HG03060 (cell line): ENCODE measurements at regions not wholly inside any gene's neighbourhood (a gene's known extent, or its start where the extent isn't known, plus 50 kb on each side); places are given as distances from the start of the nearest gene placed in this dataset.

Experiments
- ATAC-seq: cut with Tn5 transposase; IDR thresholded peaks from one replicate; pipeline ENCODE4 v1.9.1; 2021; ENCODE audit warnings: low read depth, moderate number of reproducible peaks; ENCODE audit not compliant: unreplicated experiment

DNA sequence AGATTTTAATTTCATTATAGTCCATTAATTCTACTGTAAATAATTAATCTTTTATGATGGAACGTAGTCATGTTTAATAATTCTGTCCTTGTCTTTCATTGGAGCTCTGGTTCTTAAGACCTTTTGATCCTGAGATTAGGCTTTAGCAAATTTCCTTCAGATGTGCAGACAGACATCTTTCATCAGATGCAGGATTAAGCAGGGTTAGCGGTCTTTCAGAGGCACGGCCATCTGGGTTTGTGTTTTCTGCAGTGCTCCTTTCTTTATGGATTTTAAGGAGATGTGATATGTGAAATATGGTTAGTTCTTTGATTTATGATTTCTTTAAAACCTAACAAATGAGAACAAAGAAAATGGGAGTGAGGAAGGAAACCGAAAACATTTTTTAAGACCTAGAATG lies 643.9 kb upstream of the SGCG start:
- ATAC-seq, result no peak

DNA sequence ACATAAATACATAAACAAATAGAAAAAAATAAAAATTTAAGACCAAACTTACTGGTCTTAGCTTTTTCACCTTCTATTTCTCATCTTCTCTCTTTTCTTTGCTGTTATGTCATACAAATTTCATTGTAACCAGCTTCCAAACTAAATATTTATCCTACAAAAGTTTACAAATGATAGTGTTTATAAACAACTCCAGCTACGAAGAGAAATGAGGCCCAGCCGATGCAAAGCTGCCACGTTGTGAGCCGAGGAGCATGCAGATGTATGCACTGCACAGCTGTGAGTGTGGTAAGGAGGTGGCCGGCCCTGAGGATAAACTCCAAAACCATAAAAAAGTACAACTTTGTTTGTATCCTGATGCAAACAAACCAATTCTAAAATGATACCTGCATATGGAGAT lies 642.4 kb upstream of the SGCG start:
- no peak for ATAC-seq

DNA sequence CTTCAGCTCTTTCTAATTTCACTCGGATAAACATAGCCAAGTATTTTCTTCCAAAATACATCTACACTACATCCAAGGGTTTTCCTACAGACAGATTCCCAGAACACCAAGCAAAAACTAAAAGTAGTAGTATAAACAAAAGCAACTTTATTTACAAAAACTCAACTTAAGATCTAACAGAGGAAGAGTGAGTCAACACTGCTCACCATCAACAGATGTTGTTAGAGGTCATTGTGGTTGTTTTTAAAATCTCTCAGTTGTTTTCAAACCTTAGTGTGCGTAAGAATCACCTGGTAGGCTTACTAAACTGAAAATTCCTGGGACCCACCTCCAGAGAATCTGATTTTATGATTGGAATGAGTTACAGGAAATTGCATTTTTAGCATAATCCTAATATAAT lies 631.7 kb upstream of the SGCG start:
- ATAC-seq, result no peak

DNA sequence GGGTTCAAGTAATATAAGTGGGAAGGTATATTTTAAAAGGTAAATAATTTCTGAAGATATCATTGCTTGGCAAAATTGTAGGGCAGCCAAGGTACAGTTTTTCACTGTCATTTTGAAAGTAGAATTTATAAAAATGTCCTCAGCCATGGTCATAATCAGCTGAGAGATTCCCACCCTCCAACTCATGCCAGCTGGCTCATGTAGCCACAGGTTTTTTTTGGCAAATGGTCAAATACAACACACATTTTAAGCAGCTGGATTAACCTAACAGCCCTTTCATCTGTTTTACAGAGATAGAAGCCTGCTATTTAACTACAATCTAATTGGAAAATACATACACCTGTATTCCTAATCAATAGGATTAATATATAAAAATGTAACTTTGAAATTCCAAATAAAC lies 619.2 kb upstream of the SGCG start:
- no peak for ATAC-seq

DNA sequence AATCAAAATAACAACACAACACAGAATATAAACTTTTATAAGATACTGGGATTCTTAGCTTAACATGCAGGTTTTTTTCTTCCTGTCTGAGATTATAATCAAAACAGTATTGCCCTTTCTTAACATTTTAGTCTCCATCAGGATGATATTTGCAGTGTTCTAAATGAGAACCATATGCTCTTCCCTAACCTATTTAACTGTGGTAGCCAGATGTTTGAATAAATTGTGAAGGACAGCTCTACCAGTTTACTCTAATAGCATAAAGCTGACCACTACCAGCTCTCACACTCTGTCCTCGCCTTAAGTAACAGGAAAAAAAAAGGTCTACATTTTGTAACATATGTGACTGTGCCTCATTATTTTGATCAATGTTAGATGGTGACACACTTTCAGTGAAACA lies 618.7 kb upstream of the SGCG start:
- no peak for ATAC-seq

DNA sequence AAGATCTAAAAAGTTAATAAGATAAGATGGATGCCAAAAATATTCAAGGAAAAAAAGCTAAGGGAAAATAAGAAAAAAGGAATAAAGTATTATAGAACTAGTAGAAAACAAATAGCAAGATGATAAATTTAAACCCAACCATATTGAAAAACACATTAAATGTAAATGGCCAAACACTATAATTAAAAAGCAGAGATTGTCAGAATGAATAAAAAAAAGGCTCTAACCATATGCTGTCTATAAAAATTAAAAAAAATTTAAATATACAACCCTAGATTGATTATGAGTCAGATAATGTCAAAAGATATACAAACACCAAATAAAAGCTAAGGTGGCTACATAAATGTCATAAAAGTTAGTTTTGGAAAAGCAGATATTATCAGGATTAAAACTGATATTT lies 617.5 kb upstream of the SGCG start:
- no peak for ATAC-seq

DNA sequence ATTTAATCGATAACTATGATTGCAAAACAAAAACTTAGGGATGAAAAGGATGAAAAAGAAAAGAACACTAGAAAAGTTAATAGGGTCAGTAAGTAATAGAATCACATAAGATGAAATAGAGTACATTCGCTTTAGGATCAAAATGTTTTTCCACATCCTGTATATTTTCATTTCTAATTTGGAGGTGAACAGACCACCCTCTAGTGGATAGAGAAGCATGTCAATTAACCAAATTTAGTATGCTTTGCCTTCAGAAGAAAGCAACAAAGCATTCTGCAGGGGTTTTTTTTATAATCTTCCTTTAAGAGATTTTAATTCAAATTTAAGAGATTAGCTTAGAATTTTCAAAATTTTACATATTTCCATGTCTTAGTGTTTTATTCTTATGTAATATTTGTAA lies 611.0 kb upstream of the SGCG start:
- ATAC-seq, result no peak

DNA sequence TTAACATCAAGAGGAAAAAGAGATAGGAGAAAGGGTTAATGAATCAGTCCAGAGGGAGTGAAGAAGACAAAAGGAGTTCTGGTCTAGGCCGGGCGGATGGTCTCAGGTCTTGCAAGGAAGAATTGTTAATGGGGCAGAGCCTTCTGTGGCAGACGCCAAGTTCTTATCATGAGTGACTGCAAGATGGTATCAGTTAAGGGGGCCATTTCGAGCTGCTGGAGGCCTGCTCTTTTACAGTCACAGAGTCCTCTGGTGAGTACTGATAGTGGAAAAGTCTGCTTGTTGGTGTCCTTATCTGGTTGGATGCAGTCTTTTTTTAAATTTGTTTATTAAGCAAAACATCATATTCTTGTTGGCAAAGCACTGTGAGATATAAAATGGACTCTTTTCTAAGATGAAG lies 590.9 kb upstream of the SGCG start:
- ATAC-seq, result no peak

DNA sequence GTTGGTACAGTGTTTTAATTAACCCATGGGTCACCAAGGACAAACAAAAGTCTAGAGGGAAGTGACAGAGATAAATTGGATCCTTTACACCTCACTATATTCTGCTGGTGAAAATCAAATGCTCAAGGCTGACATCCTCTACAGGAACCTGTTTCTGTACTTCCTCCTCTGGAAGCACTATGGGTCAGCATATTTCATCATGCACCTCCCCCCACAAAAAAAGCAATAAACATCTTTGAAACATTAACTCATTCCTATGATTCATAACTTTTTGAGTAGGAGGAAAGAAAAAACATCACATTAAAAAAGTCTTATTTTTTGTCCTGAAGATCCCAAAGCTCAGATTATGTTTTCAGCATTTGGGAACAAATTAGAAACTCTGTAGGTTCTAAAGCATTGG lies 588.3 kb upstream of the SGCG start:
- ATAC-seq, result no peak

DNA sequence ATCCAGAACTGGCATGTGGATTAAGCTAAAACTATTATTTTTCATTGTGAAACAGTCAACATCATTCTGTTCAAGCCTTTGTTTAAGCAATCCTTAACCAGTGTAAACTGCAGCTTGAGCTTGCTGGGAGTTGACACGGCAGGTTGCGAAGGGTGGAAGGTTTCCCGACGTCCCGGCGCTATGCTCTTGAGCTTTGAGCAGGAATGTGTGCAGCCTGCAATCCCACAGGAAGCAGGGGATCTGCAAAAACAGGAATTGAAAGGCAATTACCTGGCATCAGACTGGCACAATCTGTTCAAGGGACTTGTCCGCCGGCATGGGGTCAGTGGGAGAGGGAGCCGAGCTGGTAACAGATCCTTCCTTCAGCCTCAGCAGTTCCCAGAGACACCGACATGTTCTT lies 586.7 kb upstream of the SGCG start:
- ATAC-seq, result no peak

DNA sequence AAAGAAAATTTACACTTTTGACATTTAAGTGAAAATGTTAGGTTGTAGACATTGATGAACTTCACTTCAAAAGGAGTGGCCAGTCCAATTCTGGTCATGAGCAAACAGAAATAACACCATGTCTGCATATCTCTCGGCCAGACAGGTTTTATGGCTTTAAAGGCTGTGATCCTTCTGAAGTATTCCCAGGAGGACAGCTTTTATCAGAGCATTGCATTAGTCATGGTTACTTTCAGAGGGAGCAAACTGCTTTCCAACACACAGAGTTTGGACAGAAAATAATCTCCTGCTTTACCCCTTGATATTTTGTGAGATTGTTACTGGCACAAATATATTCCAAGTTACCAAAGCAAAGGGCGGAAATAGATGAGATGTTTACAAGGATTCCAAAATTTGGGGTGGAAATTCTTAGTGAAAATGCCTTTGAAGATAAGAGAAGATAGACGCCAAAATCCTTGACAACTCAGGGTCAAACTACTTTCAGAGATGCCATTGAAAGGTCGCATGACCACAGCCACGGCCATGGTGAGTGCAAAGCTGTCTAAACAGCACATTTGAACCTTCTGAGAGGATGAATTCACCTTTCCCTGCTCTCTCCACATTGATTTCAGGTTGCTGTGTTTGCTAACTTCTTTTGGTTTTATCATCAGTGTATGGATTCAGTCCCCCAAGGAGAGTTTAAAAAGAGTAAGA lies 584.5 kb upstream of the SGCG start:
- no peak for ATAC-seq

DNA sequence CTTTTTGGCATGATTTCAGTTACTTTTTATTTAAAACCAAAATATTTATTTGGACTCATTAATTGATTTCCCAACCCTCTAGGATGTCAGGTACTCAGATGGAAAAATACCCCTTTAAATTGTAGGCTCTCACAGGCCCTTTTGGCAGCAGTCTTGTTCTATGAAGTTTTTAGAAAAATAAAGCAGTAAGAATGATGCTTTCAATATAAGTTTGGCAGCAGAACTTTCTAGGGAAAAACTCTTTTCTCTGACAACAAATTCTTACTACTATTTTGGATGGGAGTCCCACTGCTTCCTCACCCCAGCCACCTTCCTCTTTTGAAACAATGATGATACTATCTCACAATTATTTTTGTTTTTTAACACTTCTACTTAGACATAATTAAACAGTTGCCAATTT lies 581.6 kb upstream of the SGCG start:
- ATAC-seq, result no peak

DNA sequence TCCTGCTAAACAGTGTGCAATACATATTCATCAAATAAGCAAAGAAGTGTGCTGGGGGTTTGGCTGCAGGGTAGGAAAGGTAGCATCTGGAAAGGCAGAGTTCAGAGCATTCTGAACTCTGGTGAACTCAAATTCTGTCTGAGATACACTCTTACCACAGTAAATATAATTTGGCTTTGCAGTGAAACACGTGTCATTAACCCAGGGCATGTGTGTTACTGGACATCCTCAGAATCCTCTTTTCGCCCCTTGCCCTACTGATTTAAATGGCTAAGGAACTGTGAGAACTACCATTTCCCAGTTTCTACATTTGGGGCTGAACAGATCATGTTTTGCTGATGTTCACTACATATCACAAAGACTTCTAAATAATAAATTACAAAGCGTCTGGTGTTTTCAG lies 562.8 kb upstream of the SGCG start:
- ATAC-seq, result no peak

DNA sequence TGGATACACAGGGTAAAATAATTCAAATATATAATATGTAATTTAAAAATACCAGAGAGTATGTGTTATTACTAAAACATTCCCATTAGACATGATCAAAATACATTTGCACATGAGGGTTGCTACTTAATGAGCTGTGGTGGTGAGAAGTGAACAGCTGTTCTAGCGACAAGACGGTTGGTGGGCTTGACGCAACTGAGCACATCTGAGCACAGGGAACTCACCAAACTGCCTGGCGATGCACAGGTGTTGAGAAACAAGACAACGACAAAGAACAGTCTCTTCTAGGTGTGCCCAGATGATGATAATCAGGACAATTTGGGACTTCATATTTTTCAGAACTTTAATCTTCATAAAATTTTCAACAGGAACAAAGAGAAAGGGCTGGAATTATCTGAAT lies 555.1 kb upstream of the SGCG start:
- ATAC-seq, result no peak

DNA sequence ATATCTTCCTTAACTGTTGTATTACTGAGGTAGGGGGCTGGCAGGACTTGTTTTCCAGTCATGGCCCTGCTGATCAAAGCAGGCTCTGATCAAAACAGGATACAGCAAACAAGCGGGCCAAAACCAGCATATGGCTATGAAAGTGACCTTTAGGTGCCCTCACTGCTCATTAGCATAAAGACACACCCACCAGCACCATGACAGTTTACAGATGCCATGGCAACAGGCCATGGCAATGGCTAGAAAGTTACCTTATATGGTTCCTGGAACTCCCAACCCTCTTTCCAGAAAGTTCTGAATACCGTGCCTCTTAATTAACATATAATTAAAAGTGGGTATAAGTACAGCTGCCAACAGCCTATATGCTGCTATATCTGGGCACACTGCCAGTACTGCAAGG lies 551.4 kb upstream of the SGCG start:
- ATAC-seq, result no peak

DNA sequence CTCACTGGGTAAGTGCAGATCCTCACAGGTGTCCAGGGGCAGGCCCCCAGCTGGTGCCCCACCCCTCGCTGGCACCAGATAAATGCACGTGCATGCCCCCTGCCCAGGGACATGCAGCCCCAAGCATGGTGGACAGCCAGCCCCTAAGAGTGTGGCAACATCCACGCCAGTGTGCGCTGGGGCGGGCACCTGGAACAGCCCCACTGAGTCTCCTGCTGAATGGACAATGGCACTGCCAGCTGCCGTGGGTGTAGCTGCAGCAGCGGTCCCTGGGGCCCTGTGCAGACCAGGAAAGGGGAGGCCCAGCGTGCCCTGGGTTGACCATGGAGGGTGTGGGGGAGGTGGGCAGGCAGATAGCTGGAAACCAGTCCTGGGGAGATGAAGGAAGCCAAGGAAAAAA lies 538.7 kb upstream of the SGCG start:
- no peak for ATAC-seq

DNA sequence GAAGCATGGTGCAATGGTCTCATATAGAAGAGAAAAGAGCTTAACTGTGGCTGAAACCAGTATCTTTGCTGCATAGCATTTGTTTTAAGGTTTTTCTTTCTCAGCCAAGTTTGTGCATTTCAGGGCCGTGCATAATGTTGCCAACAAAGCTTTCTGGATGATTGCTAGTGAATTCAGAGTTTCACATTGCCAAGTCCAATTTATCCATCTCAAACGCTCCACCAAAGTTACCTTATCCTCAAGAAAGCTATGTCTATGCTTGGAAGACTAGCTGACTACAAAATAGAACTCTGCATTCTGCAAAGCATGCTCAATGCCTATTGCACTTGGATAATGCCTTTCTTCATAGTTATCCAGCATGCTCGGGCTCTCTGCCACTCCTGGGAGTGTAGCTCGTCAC lies 535.8 kb upstream of the SGCG start:
- no peak for ATAC-seq

DNA sequence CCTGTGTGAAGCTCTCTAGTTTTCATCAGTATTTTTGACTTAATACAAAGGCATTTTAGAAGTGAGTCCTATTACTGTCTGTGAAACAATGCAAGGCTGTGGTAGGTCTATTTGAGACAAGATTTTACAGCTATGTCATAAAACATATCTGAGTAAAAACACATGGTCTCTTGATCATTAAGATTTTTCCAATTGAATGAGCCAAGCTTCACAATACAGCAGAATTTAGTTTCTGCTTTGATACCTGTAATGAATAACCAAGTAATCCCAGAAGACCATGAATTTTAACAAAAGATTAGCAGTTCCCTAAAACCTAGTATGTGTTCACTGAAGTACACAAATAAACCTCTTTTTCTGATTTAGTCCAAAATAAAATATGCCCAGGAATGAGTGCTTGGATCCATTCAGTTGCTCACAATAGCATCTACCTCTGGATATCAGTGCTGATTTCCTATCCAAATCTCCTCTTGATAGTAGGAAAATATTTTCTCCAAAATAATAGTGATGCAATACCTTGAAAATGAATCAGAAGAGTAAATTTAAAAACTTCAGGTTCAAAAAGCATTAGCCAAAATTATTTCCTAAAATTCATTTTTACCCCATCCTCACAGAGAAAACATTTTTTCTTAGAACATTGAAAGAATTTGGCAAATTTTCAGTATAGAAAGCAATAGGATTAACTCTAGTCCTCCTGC lies 533.5 kb upstream of the SGCG start:
- ATAC-seq, result no peak

DNA sequence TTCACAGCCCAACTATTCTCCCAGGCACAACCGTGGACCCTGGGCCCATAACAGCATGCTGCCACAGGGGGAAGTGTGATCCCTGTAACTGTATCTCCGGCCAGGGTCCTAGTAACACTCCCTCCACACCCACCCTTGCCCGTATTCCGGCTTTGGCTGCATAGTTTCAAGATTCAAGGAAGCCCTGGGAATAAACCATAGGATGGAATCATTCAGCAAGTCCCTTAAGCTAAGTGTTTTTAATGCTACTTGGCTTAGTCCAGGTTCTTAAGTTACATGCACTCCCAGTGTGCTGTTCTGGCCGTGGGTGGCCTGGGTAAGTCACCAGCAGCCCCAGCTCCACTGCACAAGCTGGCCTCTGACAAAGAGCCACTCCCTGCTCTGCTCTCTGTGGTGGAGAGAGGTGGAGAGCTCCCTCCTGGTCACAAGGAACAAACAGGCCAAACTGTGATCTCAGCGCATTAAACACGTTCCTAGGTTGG lies 532.4 kb upstream of the SGCG start:
- ATAC-seq, result no peak

DNA sequence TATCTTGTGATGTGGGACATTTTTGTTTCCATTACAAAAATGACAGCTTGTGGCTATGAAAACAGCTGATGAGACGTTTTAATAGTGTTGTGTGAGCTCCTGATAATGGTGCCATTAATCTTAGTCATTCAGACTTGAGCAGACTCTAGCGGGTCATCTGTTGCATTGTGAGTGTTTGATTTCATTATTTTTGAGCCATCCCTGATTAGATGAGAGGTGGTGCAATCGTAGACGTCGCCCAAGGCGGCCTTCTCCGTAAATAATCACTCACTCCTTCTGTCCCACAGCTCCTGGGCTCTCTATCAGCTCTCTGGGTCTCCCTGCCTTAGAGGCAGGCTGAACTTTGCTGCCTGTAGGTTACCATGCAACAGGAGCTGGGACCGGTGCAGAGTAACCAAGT lies 528.0 kb upstream of the SGCG start:
- no peak for ATAC-seq

DNA sequence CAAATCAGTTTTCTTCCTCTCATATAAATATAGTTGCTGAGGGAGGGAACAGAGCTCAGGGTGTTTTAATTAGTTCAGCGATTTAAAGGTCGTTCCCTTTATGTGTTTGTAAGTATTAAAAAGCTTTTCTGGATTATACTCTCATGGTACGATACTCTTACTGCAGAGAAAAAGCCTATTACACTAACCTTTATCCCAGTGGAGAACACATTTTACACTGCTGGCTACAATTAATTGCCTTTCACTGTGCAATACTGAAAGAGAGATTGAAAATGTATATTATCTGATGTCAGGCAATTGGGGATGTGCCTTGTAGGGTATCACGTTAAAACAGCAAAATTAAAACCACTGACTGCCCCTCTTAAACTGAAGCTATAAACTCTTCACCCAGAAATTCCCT lies 526.9 kb upstream of the SGCG start:
- no peak for ATAC-seq

DNA sequence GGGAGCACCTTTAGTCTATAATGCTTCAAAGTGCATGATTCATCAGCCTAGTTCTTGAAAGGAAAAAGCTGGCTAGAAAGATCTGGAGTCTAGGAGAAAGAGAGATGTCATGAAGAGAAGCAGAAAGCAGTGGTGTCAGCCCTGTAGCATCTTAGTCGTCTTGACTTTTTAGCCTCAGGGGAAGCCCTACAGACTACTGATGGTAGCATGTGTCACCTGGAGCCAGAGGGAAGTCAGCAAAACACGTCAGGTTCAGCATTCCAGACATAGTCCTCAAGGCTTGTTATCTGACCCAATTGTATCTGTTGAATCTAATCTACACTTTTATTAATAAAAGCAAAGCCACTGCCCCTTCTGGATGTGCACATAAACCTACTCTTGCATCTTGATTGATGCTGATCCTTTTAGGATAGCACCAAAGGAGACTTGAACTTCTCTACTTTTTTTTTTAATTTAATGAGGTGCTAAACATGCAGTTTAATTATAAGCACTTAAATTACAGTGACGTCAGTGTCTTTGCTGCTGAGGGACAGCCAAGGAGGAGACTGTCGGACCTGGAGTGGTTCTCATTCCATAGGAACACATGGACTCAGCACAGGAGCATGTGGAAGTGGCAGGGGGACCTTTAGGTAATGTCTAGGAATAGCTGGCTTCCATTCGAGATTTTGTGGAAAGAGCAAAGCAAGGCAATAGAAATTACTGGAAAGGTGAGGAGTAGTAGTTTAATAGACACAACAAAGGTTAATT lies 525.5 kb upstream of the SGCG start:
- no peak for ATAC-seq
